ENCODE measurements at regions not wholly inside any gene's neighbourhood (a gene's known extent, or its start where the extent isn't known, plus 50 kb on each side); places are given as distances from the start of the nearest gene placed in this dataset.

DNA sequence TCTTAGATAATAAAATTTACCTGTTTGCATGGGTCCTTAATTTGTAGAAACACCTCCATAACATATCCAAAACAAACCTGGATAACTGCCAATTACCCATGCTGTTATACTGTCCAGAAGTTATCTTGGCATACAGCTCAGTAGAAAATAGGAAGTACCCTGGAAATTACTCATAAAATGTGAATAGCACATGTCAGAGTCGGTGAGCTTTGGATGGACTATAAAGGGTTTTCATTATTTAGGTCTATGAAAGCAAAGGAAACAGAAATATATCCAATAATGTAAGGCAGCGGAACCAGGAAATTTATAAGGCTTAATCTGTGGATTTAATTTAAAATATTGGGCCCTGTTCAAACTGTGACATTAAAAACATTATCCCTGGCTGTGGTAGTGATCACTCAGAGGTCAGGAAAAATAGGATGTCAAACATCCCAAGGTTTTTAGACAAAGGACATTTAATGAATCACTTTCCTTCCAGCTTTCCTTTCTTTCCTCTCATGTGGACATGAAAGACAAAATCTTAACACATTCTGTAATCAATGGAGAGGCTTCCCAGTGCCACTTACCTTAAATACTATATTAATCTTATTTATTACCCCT, 459.0 kb upstream of the DPH6 start:
- no peaks in the 10 kb centered on the region for H3K36me3 Mint-ChIP-seq
- no peaks in the 10 kb centered on the region for H3K27me3 ChIP-seq (ENCODE audit: control insufficient read depth, insufficient read depth, low read length)
- H3K4me1 Mint-ChIP-seq = no peaks in the 10 kb centered on the region
- H3K27me3 Mint-ChIP-seq (ENCODE audit: low read depth in 2 of 2) = no peaks in the 10 kb centered on the region
- H3K4me3 Mint-ChIP-seq = no peak overlapping the region
- TF ChIP-seq, protein P1, sequence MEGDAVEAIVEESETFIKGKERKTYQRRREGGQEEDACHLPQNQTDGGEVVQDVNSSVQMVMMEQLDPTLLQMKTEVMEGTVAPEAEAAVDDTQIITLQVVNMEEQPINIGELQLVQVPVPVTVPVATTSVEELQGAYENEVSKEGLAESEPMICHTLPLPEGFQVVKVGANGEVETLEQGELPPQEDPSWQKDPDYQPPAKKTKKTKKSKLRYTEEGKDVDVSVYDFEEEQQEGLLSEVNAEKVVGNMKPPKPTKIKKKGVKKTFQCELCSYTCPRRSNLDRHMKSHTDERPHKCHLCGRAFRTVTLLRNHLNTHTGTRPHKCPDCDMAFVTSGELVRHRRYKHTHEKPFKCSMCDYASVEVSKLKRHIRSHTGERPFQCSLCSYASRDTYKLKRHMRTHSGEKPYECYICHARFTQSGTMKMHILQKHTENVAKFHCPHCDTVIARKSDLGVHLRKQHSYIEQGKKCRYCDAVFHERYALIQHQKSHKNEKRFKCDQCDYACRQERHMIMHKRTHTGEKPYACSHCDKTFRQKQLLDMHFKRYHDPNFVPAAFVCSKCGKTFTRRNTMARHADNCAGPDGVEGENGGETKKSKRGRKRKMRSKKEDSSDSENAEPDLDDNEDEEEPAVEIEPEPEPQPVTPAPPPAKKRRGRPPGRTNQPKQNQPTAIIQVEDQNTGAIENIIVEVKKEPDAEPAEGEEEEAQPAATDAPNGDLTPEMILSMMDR (IDR thresholded peaks at IDR 0.05) = no peak
- no peak overlapping the region for H3K27ac Mint-ChIP-seq
- no peak overlapping the region for H3K4me3 ChIP-seq (ENCODE audit: low read length)
- no peaks in the 10 kb centered on the region for H3K9me3 ChIP-seq (ENCODE audit: control insufficient read depth, insufficient read depth, low read length)
- 68% methylated on average over 2 of the region's 2 CpGs for WGBS (ENCODE audit: insufficient coverage)
- DNase-seq (no peak), ATAC-seq (no peak)
- intact Hi-C loops (cut with micrococcal nuclease) = no loop called here
- no peaks in the 10 kb centered on the region for H3K4me1 ChIP-seq (ENCODE audit: control insufficient read depth, insufficient read depth, low read length)
- H3K36me3 ChIP-seq (ENCODE audit: control insufficient read depth, insufficient read depth, low read length) = no peaks in the 10 kb centered on the region
- H3K9me3 Mint-ChIP-seq = peaks cover 0 to 8% of the 10 kb centered on the region in 2 donors
- no peak overlapping the region for H3K27ac ChIP-seq (ENCODE audit: low read length)

DNA sequence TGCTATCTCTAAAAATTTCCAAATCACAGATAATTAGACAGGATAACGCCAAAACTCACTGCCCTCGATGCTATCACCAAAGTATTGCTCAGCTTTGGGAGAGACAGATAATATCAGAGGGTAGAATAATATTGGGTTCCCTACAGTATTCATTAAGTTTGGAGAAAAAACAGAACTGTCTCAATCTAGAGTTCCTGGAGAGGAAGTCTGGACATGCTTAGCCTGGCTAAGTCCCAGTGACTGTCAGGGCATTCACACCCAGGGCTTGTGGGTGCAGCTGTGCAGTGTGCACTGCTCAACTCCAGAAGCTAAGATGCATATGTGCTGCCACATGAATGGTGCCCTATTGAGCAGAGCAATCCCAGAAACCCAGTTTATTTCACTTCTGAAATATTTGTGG, 459.6 kb upstream of the DPH6 start:
- H3K4me1 ChIP-seq (ENCODE audit: control insufficient read depth, insufficient read depth, low read length) = no peaks in the 10 kb centered on the region
- H3K36me3 ChIP-seq (ENCODE audit: control insufficient read depth, insufficient read depth, low read length) = no peaks in the 10 kb centered on the region
- no peaks in the 10 kb centered on the region for H3K27me3 ChIP-seq (ENCODE audit: control insufficient read depth, insufficient read depth, low read length)
- ATAC-seq (no peak), DNase-seq (no peak)
- TF ChIP-seq, protein P1 (IDR thresholded peaks at IDR 0.05) = no peak
- H3K4me3 ChIP-seq (ENCODE audit: low read length) = no peak overlapping the region
- H3K9me3 Mint-ChIP-seq = peaks cover 0 to 8% of the 10 kb centered on the region in 2 donors
- no peaks in the 10 kb centered on the region for H3K27me3 Mint-ChIP-seq (ENCODE audit: low read depth in 2 of 2)
- 89% methylated on average over 2 of the region's 2 CpGs for WGBS (ENCODE audit: insufficient coverage)
- intact Hi-C loops (cut with micrococcal nuclease) = no loop called here
- no peak overlapping the region for H3K27ac Mint-ChIP-seq
- no peaks in the 10 kb centered on the region for H3K36me3 Mint-ChIP-seq
- no peak overlapping the region for H3K27ac ChIP-seq (ENCODE audit: low read length)
- H3K9me3 ChIP-seq (ENCODE audit: control insufficient read depth, insufficient read depth, low read length) = no peaks in the 10 kb centered on the region
- no peak overlapping the region for H3K4me3 Mint-ChIP-seq
- no peaks in the 10 kb centered on the region for H3K4me1 Mint-ChIP-seq

DNA sequence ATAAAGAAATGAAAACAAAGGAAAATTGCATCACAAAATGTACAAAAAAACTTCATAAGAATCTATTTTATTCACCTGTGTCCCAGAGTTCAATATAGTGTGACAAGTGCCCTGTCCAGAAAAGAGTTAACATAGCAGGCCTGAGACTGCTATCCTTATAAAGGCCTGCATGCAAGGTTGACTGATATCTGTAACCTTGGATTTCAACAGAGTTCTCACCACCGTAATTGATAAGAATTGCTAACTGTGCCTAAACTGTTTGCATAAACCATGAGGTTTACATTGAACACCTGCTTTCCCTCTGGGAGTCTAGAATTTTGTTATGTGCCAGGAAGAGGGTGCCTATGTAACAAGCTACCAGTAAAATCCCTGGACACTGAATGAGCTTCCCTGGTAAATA, 461.7 kb upstream of the DPH6 start:
- Histone ChIP-seq H3K4me1 (ENCODE audit: control insufficient read depth, insufficient read depth, low read length) (no peaks in the 10 kb centered on the region), H3K27me3 (ENCODE audit: control insufficient read depth, insufficient read depth, low read length) (no peaks in the 10 kb centered on the region), H3K36me3 (ENCODE audit: control insufficient read depth, insufficient read depth, low read length) (no peaks in the 10 kb centered on the region), H3K27ac (ENCODE audit: low read length) (no peak overlapping the region), H3K9me3 (ENCODE audit: control insufficient read depth, insufficient read depth, low read length) (no peaks in the 10 kb centered on the region), H3K4me3 (ENCODE audit: low read length) (no peak overlapping the region)
- ATAC-seq (no peak), DNase-seq (no peak)
- Mint-ChIP-seq H3K4me1 (no peaks in the 10 kb centered on the region), H3K9me3 (peaks cover 0 to 5% of the 10 kb centered on the region in 2 donors), H3K4me3 (no peak overlapping the region), H3K36me3 (no peaks in the 10 kb centered on the region), H3K27me3 (ENCODE audit: low read depth in 2 of 2) (no peaks in the 10 kb centered on the region), H3K27ac (no peak overlapping the region)
- 96% methylated on average over 1 of the region's 1 CpG for WGBS (ENCODE audit: insufficient coverage)
- intact Hi-C loops (cut with micrococcal nuclease) = no loop called here
- TF ChIP-seq, protein P1 (IDR thresholded peaks at IDR 0.05) = no peak

DNA sequence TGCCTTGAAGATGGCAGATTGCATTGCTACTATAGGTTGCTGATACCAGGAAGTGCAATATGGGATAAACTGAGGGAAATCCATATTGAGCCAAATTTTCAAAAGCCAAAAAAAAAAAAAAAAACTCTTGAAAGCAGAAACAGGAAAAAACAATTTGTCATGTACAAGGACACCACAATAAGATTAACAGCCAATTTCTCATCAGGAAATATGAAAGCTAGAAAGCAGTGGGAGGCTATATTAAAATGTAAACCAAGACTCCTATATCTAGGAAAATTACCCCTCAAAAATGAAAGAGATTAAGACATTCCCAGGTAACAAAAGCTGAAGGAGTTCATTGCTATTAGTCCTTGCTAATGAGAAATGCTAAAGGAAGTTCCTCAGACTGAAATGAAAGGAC, 462.8 kb upstream of the DPH6 start:
- Mint-ChIP-seq H3K36me3 (no peaks in the 10 kb centered on the region), H3K27me3 (ENCODE audit: low read depth in 2 of 2) (no peaks in the 10 kb centered on the region), H3K4me1 (no peaks in the 10 kb centered on the region), H3K27ac (no peak overlapping the region), H3K4me3 (no peak overlapping the region), H3K9me3 (peaks cover 4 to 6% of the 10 kb centered on the region in 2 donors)
- ATAC-seq = no peak
- Histone ChIP-seq H3K4me3 (ENCODE audit: low read length) (no peak overlapping the region), H3K27me3 (ENCODE audit: control insufficient read depth, insufficient read depth, low read length) (no peaks in the 10 kb centered on the region), H3K36me3 (ENCODE audit: control insufficient read depth, insufficient read depth, low read length) (no peaks in the 10 kb centered on the region), H3K4me1 (ENCODE audit: control insufficient read depth, insufficient read depth, low read length) (no peaks in the 10 kb centered on the region), H3K9me3 (ENCODE audit: control insufficient read depth, insufficient read depth, low read length) (no peaks in the 10 kb centered on the region), H3K27ac (ENCODE audit: low read length) (no peak overlapping the region)
- DNase-seq = no peak
- intact Hi-C loops (cut with micrococcal nuclease) = no loop called here
- TF ChIP-seq, protein P1 (IDR thresholded peaks at IDR 0.05) = no peak

Measured in natural killer cell (primary cell).